SU-DHL-6 (cell line): ENCODE measurements at regions not wholly inside any gene's neighbourhood (a gene's known extent, or its start where the extent isn't known, plus 50 kb on each side); places are given as distances from the start of the nearest gene placed in this dataset.

ENCODE experiments used
- EZH2phosphoT487 ChIP-seq: fragments of 200-600 bp; sonication (generic), shearing (Covaris generic); conservative IDR thresholded peaks from 2 replicates; pipeline ENCODE4 v1.6.1; 2018; ENCODE audit warnings: mild to moderate bottlenecking, antibody characterized with exemption, low read length, moderate library complexity, mixed read lengths
- TF ChIP-seq, protein P1 (sequence below): fragments of 200-600 bp; sonication (generic); IDR thresholded peaks from one replicate; pipeline ENCODE4 v1.5.1; 2017; ENCODE audit warnings: antibody characterized with exemption, mild to moderate bottlenecking, low read length, moderate library complexity; ENCODE audit not compliant: insufficient read depth, poor library complexity, severe bottlenecking

DNA sequence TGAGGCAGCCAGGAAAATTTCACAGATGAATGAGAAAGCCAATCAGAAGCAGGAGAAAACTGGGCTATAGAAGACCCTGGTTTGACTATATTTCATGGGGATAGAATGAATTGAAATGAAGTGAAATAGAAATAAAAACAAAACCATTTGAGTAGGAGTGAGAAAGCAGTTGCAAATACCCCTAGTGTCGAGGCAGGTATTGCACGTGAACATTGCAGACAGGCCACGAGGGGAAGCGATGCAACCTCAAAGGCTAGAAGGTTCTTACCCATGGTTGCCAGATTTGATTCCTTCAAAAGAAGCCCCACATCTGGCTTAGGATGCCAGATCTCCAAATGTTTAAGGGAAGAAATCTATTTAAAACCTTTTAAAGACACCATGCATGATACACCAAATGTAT, 648.9 kb downstream of the VRK1 start:
- TF ChIP-seq EZH2phosphoT487, result no peak
- TF ChIP-seq, protein P1, sequence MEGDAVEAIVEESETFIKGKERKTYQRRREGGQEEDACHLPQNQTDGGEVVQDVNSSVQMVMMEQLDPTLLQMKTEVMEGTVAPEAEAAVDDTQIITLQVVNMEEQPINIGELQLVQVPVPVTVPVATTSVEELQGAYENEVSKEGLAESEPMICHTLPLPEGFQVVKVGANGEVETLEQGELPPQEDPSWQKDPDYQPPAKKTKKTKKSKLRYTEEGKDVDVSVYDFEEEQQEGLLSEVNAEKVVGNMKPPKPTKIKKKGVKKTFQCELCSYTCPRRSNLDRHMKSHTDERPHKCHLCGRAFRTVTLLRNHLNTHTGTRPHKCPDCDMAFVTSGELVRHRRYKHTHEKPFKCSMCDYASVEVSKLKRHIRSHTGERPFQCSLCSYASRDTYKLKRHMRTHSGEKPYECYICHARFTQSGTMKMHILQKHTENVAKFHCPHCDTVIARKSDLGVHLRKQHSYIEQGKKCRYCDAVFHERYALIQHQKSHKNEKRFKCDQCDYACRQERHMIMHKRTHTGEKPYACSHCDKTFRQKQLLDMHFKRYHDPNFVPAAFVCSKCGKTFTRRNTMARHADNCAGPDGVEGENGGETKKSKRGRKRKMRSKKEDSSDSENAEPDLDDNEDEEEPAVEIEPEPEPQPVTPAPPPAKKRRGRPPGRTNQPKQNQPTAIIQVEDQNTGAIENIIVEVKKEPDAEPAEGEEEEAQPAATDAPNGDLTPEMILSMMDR, result no peak
